Fibroblast of upper back skin (primary cell): ENCODE measurements at regions not wholly inside any gene's neighbourhood (a gene's known extent, or its start where the extent isn't known, plus 50 kb on each side); places are given as distances from the start of the nearest gene placed in this dataset.

Experiments used
- DNase-seq: peaks from one replicate; pipeline ENCODE4 v3.0.0-alpha.2; 2013

- DNase-seq = no peak
Measured at GRCh38 chr2:7952046-7952745, 729.7 kb upstream of the ID2 start.

DNA sequence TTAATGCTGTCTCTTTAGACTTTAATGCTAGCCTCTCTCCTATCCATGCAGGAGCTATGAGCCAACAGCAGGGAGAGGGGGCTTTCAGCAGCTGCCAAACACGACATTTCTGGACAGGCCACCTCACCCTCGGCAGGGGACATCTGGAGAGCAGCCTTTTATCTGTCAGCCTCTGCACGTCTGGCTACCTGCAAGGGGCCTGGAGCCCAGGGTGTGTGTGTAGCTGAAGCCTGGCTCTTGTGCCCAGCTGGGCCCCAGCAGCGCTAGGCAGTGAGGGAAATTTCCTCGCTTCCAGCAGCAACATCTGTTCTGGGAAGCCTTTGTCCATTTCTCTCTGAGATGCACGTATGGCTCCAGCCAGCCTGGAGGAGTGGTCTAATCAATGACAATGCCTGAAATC lies 728.7 kb upstream of the ID2 start:
- no peak for DNase-seq

GRCh38 chr2:7954234-7954633 lies 727.6 kb upstream of the ID2 start:
- DNase-seq = no peak

DNA sequence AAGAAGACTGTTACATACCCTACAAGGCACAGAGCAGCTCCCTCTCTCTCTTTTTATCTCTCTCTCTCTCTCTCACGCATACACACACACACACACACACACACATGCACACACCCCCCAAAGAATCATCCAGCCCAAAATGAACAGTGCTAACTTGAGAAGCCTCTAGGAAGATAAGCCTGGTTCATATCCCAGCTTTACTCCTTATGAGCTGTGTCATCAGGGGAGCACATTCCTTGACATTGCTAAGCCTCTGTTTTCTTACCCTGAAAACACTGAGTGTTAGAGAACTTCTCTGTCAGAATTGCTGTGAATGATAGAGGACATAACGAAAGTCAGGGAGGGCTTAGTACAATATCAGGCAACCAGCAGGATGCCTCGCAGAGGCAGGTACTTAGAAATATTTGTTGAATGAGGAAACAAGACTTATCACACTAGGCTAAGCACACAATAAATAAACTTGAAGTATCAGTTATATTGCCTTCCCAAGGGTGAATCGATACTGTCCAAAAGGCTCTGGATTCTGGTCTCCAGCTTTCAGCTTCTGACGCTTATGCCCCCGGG lies 725.6 kb upstream of the ID2 start:
- peak; percentile 32 for DNase-seq

DNA sequence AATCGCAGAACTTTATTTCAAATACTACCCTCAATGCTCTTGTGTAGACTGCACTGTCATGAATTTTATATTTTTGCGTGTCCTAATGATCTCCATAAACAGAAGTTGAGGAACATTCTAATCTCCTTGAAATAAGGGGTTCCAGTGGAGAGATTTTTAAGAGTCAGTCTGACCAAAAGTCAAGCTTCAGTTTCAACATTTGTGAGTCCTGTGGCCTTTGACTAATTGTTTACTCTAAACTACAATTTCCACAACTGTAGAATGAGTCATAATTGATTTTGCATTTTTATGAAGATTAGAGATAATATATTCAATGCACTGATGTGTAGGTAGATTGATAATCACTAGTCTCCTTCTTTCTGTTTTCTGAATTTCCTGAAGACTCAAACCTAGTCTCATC lies 720.3 kb upstream of the ID2 start:
- DNase-seq = no peak

DNA sequence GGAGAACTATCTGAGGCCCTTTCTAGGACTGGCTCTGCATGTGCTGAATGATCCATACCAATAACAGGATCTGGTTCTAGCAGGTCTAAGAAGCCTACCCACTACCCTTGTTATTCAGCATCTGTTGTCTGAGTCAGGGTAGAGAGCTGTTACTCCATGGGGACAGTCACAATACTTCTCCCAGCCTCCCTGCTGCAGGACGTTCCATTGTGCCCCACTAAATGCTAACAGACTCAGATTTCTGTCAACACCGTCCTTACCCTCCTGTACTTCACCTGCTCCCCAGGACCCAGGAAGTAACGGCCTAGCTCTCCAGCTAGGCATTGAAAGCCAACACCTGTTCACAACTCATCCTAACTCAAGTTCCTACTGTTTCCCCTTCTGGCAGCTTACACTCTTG lies 719.7 kb upstream of the ID2 start:
- no peak for DNase-seq

DNA sequence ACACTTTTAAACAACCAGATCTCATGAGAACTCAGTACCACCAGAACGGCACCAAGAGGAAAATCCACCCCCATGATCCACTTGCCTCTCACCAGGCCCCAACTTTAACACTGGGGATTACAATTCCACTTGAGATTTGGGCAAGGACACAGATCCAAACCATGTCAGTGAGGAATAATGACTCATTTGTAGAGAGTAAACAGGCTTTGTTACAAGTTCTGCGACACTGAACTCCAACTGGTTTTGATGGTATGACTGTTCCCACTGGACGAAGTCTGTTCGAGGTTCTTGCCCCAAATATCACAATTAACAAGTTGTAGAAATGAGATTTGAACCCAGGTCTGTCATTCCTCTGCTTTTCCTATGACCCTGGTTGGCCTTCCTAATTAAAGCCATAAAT lies 718.1 kb upstream of the ID2 start:
- no peak for DNase-seq

DNA sequence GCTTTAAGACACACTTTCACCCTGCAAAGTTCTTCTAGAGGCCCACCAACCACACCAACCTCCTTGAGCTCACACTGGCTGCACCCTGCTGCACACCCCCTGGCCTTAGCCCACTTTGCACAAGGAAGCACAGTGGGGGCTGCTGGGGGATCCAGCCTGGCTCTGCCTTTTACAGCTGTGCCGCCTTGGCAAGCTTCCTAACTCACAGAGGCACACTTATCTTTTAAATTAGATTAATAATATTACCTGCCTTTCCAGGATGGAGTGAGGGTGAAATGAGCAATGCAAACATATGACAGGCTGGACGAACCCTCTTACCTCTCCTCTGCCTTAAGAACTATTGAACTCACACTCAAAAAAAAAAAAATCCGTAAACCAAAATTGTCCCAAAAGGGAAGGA lies 715.8 kb upstream of the ID2 start:
- DNase-seq = no peak

GRCh38 chr2:7967707-7968405 lies 714.0 kb upstream of the ID2 start:
- DNase-seq = no peak

- DNase-seq = no peak
Measured at GRCh38 chr2:7969756-7970515, 711.9 kb upstream of the ID2 start.

DNA sequence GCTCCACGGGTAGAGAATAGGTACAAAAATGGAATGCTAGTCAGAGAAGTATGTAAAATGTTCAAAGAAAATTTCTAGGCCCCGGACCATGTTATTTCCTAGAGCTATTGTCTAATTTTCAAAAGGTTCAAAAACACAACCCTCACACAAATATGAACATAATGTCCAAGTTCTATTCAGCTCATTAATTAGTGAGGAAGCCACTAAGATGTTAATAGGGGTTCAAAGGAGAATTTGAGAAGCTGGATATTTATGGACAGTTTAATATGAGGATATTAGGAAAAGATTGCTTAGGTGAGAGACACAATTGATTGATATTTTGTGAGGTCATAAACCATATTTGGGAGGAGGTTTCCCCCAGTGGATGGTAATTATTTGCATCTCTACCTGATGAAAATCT lies 710.6 kb upstream of the ID2 start:
- no peak for DNase-seq

- DNase-seq = peak; percentile 27
Measured at GRCh38 chr2:7971841-7972240, 710.0 kb upstream of the ID2 start.

GRCh38 chr2:7972670-7973069 lies 709.2 kb upstream of the ID2 start:
- DNase-seq = no peak

DNA sequence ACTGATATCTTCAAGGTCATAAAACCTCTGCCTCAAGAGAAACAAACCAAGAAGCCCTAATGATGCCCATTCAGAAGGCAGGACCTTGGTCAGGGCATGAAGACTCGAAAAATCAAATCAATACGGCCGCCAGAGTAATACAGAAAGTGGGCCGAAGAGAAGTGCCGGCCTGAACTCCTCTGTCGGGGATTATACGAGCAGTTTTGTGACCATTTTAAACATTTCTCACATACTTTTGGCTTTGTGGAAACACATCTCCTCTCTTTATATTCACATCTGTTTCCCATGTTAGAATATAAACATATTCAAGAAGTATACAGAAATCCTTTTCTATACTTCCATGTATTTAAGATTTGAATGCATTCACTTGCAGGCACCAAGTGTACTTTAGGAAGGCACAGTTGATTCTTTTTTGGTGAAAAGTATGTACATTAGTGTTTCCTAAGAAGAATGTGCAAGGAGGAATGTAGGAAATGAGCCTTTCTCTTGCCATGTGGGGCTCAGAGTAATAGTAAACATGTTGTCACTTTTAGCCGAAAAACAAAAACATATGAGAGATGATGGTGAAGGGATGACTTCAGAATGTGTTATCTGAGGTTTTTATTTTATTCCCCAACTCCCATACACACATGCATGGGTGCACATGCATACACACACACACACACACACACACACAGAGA lies 707.9 kb upstream of the ID2 start:
- DNase-seq = peak; percentile 57

DNA sequence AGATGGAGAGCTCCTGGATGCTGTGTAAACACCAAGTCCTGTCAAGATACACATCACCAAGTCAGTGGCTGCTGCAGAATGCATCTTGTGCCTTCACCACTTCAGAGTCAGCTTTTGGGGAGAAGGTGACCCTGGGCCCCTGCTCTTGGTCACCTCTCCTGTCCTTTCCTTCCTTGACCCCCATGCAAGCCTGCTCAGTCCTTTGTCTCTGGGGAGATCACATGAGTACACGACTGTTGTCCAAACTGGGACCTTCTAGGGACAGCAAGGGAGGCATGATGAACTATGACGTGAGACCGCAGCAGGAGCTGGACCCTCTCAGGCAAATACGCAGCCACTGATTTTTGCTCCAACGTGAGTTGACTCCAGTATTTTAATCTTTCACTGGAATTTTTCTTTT lies 706.9 kb upstream of the ID2 start:
- no peak for DNase-seq

GRCh38 chr2:7976206-7976605 lies 705.6 kb upstream of the ID2 start:
- no peak for DNase-seq

DNA sequence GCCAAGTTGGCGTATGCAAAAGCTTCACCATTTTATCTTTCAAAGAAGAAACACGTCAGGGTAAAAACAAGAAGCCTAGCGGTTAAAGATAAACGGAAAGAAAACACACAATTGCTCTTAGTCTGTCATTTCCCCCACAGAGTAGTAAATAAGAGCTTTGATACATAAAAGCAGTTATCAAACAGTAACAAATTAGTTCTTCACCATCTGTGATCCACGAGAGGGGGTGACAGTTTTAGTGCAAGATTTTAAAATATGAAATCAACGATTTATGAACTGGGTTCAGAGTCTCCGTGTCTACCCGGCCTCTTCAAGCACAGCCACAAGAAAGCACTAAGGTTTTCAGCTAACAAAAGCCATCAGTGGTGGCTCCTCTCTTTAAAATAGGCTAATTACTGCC lies 703.9 kb upstream of the ID2 start:
- no peak for DNase-seq

DNA sequence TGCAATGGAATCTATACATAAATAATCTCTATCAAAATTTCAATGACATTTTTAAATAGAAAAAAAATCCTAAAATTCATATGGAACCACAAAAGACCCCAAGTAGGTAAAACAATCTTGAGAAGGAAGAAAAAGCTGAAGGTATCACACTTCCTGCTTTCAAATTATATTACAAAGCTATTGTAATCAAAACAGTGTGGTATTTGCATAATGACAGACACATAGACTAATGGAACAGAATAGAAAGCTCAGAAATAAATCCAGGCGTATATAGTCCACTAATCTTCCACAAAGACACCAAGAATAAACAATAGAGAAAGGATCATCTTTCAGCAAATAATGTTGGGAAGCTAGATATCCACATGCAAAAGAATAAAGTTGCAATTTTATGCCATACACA lies 699.8 kb upstream of the ID2 start:
- DNase-seq = no peak

GRCh38 chr2:7983451-7983850 lies 698.4 kb upstream of the ID2 start:
- no peak for DNase-seq

- DNase-seq = no peak
Measured at GRCh38 chr2:7983912-7984311, 697.9 kb upstream of the ID2 start.

GRCh38 chr2:7984693-7985353 lies 697.0 kb upstream of the ID2 start:
- no peak for DNase-seq

- DNase-seq = no peak
Measured at GRCh38 chr2:7986431-7986830, 695.4 kb upstream of the ID2 start.

DNA sequence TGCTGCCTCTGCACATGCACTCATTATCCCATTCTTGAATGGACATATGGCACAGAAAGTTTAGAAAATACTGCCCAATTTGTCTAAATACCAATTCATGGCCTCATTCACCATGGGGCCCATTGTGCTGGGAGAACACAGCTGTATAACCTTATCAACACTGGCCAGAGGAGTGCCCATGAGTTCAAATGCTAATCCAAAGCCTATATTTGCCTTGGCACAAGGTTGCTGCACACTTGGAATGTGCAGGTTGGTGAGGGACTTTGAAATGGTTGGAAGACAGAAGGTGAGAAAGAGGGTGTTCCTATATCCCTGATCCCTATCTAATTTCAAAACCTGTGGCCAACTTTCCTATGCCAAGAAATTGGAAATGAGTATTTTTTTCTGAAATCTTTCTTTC lies 693.9 kb upstream of the ID2 start:
- no peak for DNase-seq
